C4-2B (cell line): ENCODE measurements at regions not wholly inside any gene's neighbourhood (a gene's known extent, or its start where the extent isn't known, plus 50 kb on each side); places are given as distances from the start of the nearest gene placed in this dataset.

Experiments
- ZFX ChIP-seq: fragments of 450-650 bp; IDR thresholded peaks from 2 replicates; pipeline ENCODE4 v1.6.1; 2017
- TF ChIP-seq, protein P1 (sequence below): fragments of 450-650 bp; conservative IDR thresholded peaks from 2 replicates; pipeline ENCODE4 v1.5.1; 2017; ENCODE audit warnings: mild to moderate bottlenecking

DNA sequence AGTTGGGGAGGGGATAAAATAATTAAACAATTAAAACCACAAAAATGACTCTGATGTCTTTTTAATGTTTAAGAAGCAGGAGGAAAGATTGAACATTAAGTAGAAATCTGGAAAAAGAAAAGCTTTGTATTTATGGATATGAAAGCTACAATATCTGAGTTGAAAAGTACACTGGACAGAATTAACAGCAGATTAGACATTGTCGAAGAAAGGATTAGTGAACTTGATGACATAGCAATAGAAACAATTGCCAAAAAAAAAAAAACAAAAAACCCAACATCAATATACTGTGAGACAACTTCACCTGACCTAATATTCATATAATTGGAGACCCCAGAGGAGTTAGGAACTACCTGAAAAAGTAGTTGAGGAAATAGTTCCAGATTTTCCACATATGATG is 289.5 kb upstream of the RGS6 start:
- TF ChIP-seq, protein P1, sequence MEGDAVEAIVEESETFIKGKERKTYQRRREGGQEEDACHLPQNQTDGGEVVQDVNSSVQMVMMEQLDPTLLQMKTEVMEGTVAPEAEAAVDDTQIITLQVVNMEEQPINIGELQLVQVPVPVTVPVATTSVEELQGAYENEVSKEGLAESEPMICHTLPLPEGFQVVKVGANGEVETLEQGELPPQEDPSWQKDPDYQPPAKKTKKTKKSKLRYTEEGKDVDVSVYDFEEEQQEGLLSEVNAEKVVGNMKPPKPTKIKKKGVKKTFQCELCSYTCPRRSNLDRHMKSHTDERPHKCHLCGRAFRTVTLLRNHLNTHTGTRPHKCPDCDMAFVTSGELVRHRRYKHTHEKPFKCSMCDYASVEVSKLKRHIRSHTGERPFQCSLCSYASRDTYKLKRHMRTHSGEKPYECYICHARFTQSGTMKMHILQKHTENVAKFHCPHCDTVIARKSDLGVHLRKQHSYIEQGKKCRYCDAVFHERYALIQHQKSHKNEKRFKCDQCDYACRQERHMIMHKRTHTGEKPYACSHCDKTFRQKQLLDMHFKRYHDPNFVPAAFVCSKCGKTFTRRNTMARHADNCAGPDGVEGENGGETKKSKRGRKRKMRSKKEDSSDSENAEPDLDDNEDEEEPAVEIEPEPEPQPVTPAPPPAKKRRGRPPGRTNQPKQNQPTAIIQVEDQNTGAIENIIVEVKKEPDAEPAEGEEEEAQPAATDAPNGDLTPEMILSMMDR: no peak
- TF ChIP-seq ZFX: no peak
